IMR-90 (cell line): ENCODE measurements at regions not wholly inside any gene's neighbourhood (a gene's known extent, or its start where the extent isn't known, plus 50 kb on each side); places are given as distances from the start of the nearest gene placed in this dataset.

Source experiments
- ATAC-seq: fragments of 200-7000 bp; cut with Tn5 transposase; 2 replicates; pipeline ENCODE4 v1.9.1; 2020; ENCODE audit warnings: low read depth, mild to moderate bottlenecking, moderate library complexity
- BruUV-seq: library from RNA; stranded (reverse); fragments of 400-500 nt; replicated peaks from 2 replicates; lab custom pipeline; 2021; lab: Mats Ljungman, UMichigan
- CTCF ChIA-PET: fragments of 300-600 bp; formaldehyde crosslinking; extraction: SDS; loops from one replicate; lab custom pipeline; 2021; ENCODE audit warnings: antibody characterized with exemption; lab: Yijun Ruan, JAX
- POLR2A ChIA-PET: fragments of 300-600 bp; sonication (Branson Sonifier 250); formaldehyde crosslinking; loops from one replicate; lab custom pipeline; 2022; ENCODE audit warnings: antibody characterized with exemption; ENCODE audit not compliant: unreplicated experiment; lab: Charles Lee
- DNase-seq: peaks from one replicate; pipeline ENCODE4 v3.0.0; 2013
- H2AFZ ChIP-seq: replicated peaks from 2 replicates; pipeline ENCODE3; 2013; ENCODE audit warnings: low read length, mild to moderate bottlenecking; ENCODE audit not compliant: poor library complexity
- H2AK5ac ChIP-seq: 2 replicates; pipeline ENCODE4 v1.6.1; 2013; ENCODE audit warnings: low read depth, low read length, inconsistent platforms
- H2AK9ac ChIP-seq: replicated peaks from 2 replicates; pipeline ENCODE3; 2013; ENCODE audit warnings: mild to moderate bottlenecking, low read depth, low read length, moderate library complexity; ENCODE audit not compliant: poor library complexity
- H2BK120ac ChIP-seq: 2 replicates; pipeline ENCODE4 v1.6.1; 2013; ENCODE audit warnings: low read depth, low read length, inconsistent platforms
- H2BK15ac ChIP-seq: 3 replicates; pipeline ENCODE4 v1.6.1; 2013; ENCODE audit warnings: low read depth, low read length, inconsistent platforms
- H2BK20ac ChIP-seq: 2 replicates; pipeline ENCODE4 v1.6.1; 2013; ENCODE audit warnings: low read depth, mild to moderate bottlenecking, inconsistent platforms, low read length, moderate library complexity
- H2BK5ac ChIP-seq: 2 replicates; pipeline ENCODE4 v1.6.1; 2013; ENCODE audit warnings: mild to moderate bottlenecking, low read depth, low read length, inconsistent platforms; ENCODE audit not compliant: poor library complexity, severe bottlenecking
- H3K14ac ChIP-seq: replicated peaks from 2 replicates; pipeline ENCODE4 v1.6.1; 2013; ENCODE audit warnings: low read depth, low read length, inconsistent platforms
- H3K18ac ChIP-seq: 2 replicates; pipeline ENCODE4 v1.6.1; 2013; ENCODE audit warnings: low read depth, low read length, control low read depth
- H3K23ac ChIP-seq: 2 replicates; pipeline ENCODE4 v1.6.1; 2013; ENCODE audit warnings: low read depth, low read length, inconsistent platforms
- H3K27ac ChIP-seq: 2 replicates; pipeline ENCODE4 v1.5.1; 2013; ENCODE audit warnings: mild to moderate bottlenecking, control low read depth, low read length; ENCODE audit not compliant: insufficient read depth
- H3K27me3 ChIP-seq: 2 replicates; pipeline ENCODE4 v1.6.1; 2013; ENCODE audit warnings: low read length; ENCODE audit not compliant: control insufficient read depth, insufficient read depth
- H3K36me3 ChIP-seq: 2 replicates; pipeline ENCODE4 v1.6.1; 2013; ENCODE audit warnings: low read length, mixed read lengths; ENCODE audit not compliant: control insufficient read depth, insufficient read depth
- H3K4ac ChIP-seq: 2 replicates; pipeline ENCODE4 v1.6.1; 2013; ENCODE audit warnings: low read depth, low read length, inconsistent platforms
- H3K4me1 ChIP-seq: 2 replicates; pipeline ENCODE4 v1.6.1; 2013; ENCODE audit warnings: low read length, mixed read lengths; ENCODE audit not compliant: control insufficient read depth, insufficient read depth
- H3K4me2 ChIP-seq: 2 replicates; pipeline ENCODE4 v1.6.1; 2013; ENCODE audit warnings: low read depth, mild to moderate bottlenecking, control low read depth, low read length, moderate library complexity
- H3K4me3 ChIP-seq: 2 replicates; pipeline ENCODE4 v1.5.1; 2013; ENCODE audit warnings: low read depth, mild to moderate bottlenecking, control low read depth, low read length, moderate library complexity; ENCODE audit not compliant: insufficient read depth
- H3K56ac ChIP-seq: 2 replicates; pipeline ENCODE4 v1.6.1; 2013; ENCODE audit warnings: low read length, inconsistent platforms; ENCODE audit not compliant: insufficient read depth; ENCODE audit errors: extremely low read depth
- H3K79me1 ChIP-seq, 2 experiments: 2 replicates each; pipeline ENCODE4 v1.6.1; 2013; ENCODE audit warnings: low read length in 2 of 2, inconsistent platforms in 1 of 2, low read depth in 1 of 2
- H3K9ac ChIP-seq: 2 replicates; pipeline ENCODE4 v1.6.1; 2013; ENCODE audit warnings: low read depth, low read length, control low read depth
- H3K9me1 ChIP-seq: 2 replicates; pipeline ENCODE4 v1.6.1; 2013; ENCODE audit warnings: low read length, inconsistent platforms; ENCODE audit not compliant: insufficient read depth
- H3K9me3 ChIP-seq: 2 replicates; pipeline ENCODE4 v1.6.1; 2013; ENCODE audit warnings: low read length; ENCODE audit not compliant: control insufficient read depth, insufficient read depth
- H4K20me1 ChIP-seq: 2 replicates; pipeline ENCODE4 v1.6.1; 2013; ENCODE audit warnings: low read length, inconsistent platforms; ENCODE audit not compliant: insufficient read depth
- H4K5ac ChIP-seq: 2 replicates; pipeline ENCODE4 v1.6.1; 2013; ENCODE audit warnings: mild to moderate bottlenecking, low read depth, low read length, control low read depth
- H4K8ac ChIP-seq, 2 experiments: 2 replicates each; pipeline ENCODE4 v1.6.1; 2013; ENCODE audit warnings: low read depth in 2 of 2, low read length in 2 of 2, control low read depth in 1 of 2, inconsistent platforms in 1 of 2
- H4K91ac ChIP-seq: 2 replicates; pipeline ENCODE4 v1.6.1; 2013; ENCODE audit warnings: low read depth, low read length, inconsistent platforms; ENCODE audit not compliant: insufficient read depth
- ELK1 ChIP-seq: fragments of 150-350 bp; IDR thresholded peaks from 2 replicates; pipeline ENCODE4 v1.6.1; 2016; ENCODE audit warnings: low read depth, mild to moderate bottlenecking, low read length, moderate library complexity, borderline replicate concordance
- MAFK ChIP-seq: IDR thresholded peaks from 2 replicates; pipeline ENCODE4 v1.6.1; 2012; ENCODE audit warnings: low read depth, low read length, improper control_type of control experiment
- WGBS, 2 experiments: methylation state at CpG; one replicate each; pipeline versions ENCODE4 v1.1.5 to v1.1.7; 2013; ENCODE audit warnings: missing lambda C conversion rate in 2 of 2; ENCODE audit not compliant: insufficient read length in 1 of 2; ENCODE audit errors: extremely low coverage in 2 of 2; 5-methylcytosine and 5-hydroxymethylcytosine counted together
- dilution Hi-C: fragments of 300-500 bp; cut with HindIII; formaldehyde crosslinking; loops from one replicate; pipeline ENCODE4 v1.14.3; 2018; ENCODE audit warnings: low sequenced_read_pairs; ENCODE audit not compliant: unreplicated experiment
- in situ Hi-C: fragments of 300-500 bp; cut with MboI; formaldehyde crosslinking; loops from 3 replicates; pipeline ENCODE4 v1.14.3; 2019; ENCODE audit warnings: low sequenced_read_pairs, inconsistent platforms, mixed read lengths
- intact Hi-C: fragments of 100-400 bp; cut with micrococcal nuclease; formaldehyde crosslinking; loops from 2 replicates; pipeline ENCODE4 v1.10.0; 2022

- ChIA-PET CTCF (no interaction called here), POLR2A (no interaction called here)
- Histone ChIP-seq H3K4me1 (no peaks in the 10 kb centered on the region), H4K8ac (no peak overlapping the region), H4K91ac (no peak overlapping the region), H2BK20ac (no peak overlapping the region), H4K5ac (no peak overlapping the region), H4K20me1 (no peaks in the 10 kb centered on the region), H2BK15ac (no peak overlapping the region), H3K4me3 (no peak overlapping the region), H3K23ac (no peak overlapping the region), H3K4me2 (no peak overlapping the region), H3K27ac (no peak overlapping the region), H2AK9ac (no peak overlapping the region), H3K9me3 (0 out of 2 replicates have a peak, but pooled peaks cover 4% of the 10 kb centered on the region), H3K4ac (no peak overlapping the region), H3K79me1 (no peaks in the 10 kb centered on the region), H3K9me1 (no peaks in the 10 kb centered on the region), H2AFZ (no peak overlapping the region), H2BK5ac (no peak overlapping the region), H2AK5ac (no peak overlapping the region), H3K14ac (no peak overlapping the region), H3K36me3 (no peaks in the 10 kb centered on the region), H3K9ac (no peak overlapping the region), H3K27me3 (no peaks in the 10 kb centered on the region), H3K56ac (no peak overlapping the region), H3K18ac (no peak overlapping the region), H2BK120ac (no peak overlapping the region)
- intact Hi-C loops: no loop called here
- TF ChIP-seq MAFK: no peak
- TF ChIP-seq ELK1: no peak
- no CpG with 5 or more reads among the region's 2 CpGs for WGBS, 2 experiments
- BruUV-seq: no TSS peak
- in situ Hi-C loops: no loop called here
- DNase-seq (no peak), ATAC-seq (no peak)
- dilution Hi-C loops: no loop called here
These were observed 386.0 kb upstream of the LRRC3B start for GRCh38 chr3:26236531-26236930.
